K562 (cell line): ENCODE measurements at regions not wholly inside any gene's neighbourhood (a gene's known extent, or its start where the extent isn't known, plus 50 kb on each side); places are given as distances from the start of the nearest gene placed in this dataset.
A peak's percentile ranks its signal among the peaks of the same experiment; 100 is the strongest.

Source experiments
- ATAC-seq: fragments of 200-7000 bp; cut with Tn5 transposase; 3 replicates; pipeline ENCODE4 v1.9.1; 2020; ENCODE audit warnings: moderate library complexity
- BruUV-seq: library from RNA; stranded (reverse); fragments of 400-500 nt; replicated peaks from 2 replicates; lab custom pipeline; 2021; lab: Mats Ljungman, UMichigan
- CTCF ChIA-PET: fragments of 300-600 bp; formaldehyde crosslinking; extraction: SDS; loops from one replicate; lab custom pipeline; 2021; ENCODE audit warnings: low intra/inter-chr PET ratio; lab: Yijun Ruan, JAX
- POLR2A ChIA-PET: fragments of 300-600, 350-650 bp; sonication (Branson Sonifier 250); formaldehyde crosslinking; extraction: SDS; loops from one replicate; lab custom pipeline; 2021; ENCODE audit warnings: antibody characterized with exemption, inconsistent platforms; lab: Yijun Ruan, JAX
- DNase-seq, 4 experiments: peaks; one replicate each; pipeline versions ENCODE4 v3.0.0 to v3.0.0-alpha.2; 2011 to 2018; ENCODE audit warnings: low spot score in 3 of 4, mixed read lengths in 3 of 4; ENCODE audit errors: extremely low read depth in 1 of 4
- FAIRE-seq: peaks from 2 replicates; lab custom pipeline; 2011; peaks lifted over from hg19 to GRCh38; lab: Jason Lieb, UNC
- H2AFZ ChIP-seq: 2 replicates; pipeline ENCODE4 v1.6.0; 2011; ENCODE audit warnings: low read depth, low read length, control low read depth, inconsistent platforms
- H3K27ac ChIP-seq: fragments of 200-600 bp; 3 replicates; pipeline ENCODE4 v1.8.0; 2011; ENCODE audit warnings: low read depth, mild to moderate bottlenecking, control low read depth, inconsistent platforms, low read length, moderate library complexity, mixed read lengths; ENCODE audit errors: extremely low read depth
- H3K27me3 ChIP-seq, 2 experiments: fragments of 300-600 bp in 1 of 2; 2 replicates in 1 of 2; 3 replicates in 1 of 2; pipeline versions ENCODE4 v1.6.0 to v1.8.0; 2011; ENCODE audit warnings: inconsistent platforms in 2 of 2, low read length in 2 of 2, mild to moderate bottlenecking in 1 of 2, mixed read lengths in 1 of 2, moderate library complexity in 1 of 2; ENCODE audit not compliant: control insufficient read depth in 2 of 2, insufficient read depth in 2 of 2
- H3K36me3 ChIP-seq: fragments of 300-600 bp; 3 replicates; pipeline ENCODE4 v1.8.0; 2011; ENCODE audit warnings: mild to moderate bottlenecking, low read length, inconsistent platforms; ENCODE audit not compliant: control insufficient read depth, insufficient read depth
- H3K4me1 ChIP-seq, 2 experiments: fragments of 200-600 bp in 1 of 2; replicated peaks in 1 of 2; 2 replicates in 1 of 2; 3 replicates in 1 of 2; pipeline versions ENCODE4 v1.5.1 to v1.8.0; 2011; ENCODE audit warnings: inconsistent platforms in 2 of 2, low read length in 2 of 2, mild to moderate bottlenecking in 1 of 2, mixed read lengths in 1 of 2, moderate library complexity in 1 of 2; ENCODE audit not compliant: control insufficient read depth in 2 of 2, insufficient read depth in 2 of 2
- H3K4me2 ChIP-seq: 2 replicates; pipeline ENCODE4 v1.6.1; 2011; ENCODE audit warnings: low read length, control low read depth, inconsistent platforms, mixed read lengths; ENCODE audit not compliant: insufficient read depth
- H3K4me3 ChIP-seq: fragments of 200-600 bp; sonication (generic), shearing (Covaris generic); 2 replicates; pipeline ENCODE4 v1.5.1; 2016; ENCODE audit warnings: control low read depth, inconsistent platforms
- H3K79me2 ChIP-seq: fragments of 200-600 bp; 3 replicates; pipeline ENCODE4 v1.8.0; 2011; ENCODE audit warnings: low read length, inconsistent platforms; ENCODE audit not compliant: control insufficient read depth, insufficient read depth
- H3K9ac ChIP-seq, 2 experiments: 2 replicates each; pipeline versions ENCODE4 v1.6.0 to v1.6.1; 2011; ENCODE audit warnings: low read depth in 2 of 2, low read length in 2 of 2, control low read depth in 1 of 2, inconsistent platforms in 1 of 2, mild to moderate bottlenecking in 1 of 2, mixed read lengths in 1 of 2; ENCODE audit not compliant: insufficient read depth in 1 of 2
- H3K9me1 ChIP-seq: one replicate; pipeline ENCODE4 v1.6.0; 2011; ENCODE audit warnings: inconsistent platforms, mild to moderate bottlenecking, low read length, moderate library complexity; ENCODE audit not compliant: control insufficient read depth, insufficient read depth
- H3K9me3 ChIP-seq: replicated peaks from 2 replicates; pipeline ENCODE4 v1.5.1; 2011; ENCODE audit warnings: low read depth, low read length, inconsistent platforms; ENCODE audit not compliant: control insufficient read depth, insufficient read depth
- H4K20me1 ChIP-seq: replicated peaks from 2 replicates; pipeline ENCODE4 v1.6.1; 2011; ENCODE audit warnings: low read length, inconsistent platforms, mixed read lengths; ENCODE audit not compliant: control insufficient read depth, insufficient read depth
- CBX5 ChIP-seq: IDR thresholded peaks from 2 replicates; pipeline ENCODE4 v1.6.1; 2014; ENCODE audit warnings: low read depth, borderline replicate concordance
- DIDO1 ChIP-seq: fragments of 450-650 bp; IDR thresholded peaks from 2 replicates; pipeline ENCODE4 v1.6.1; 2016; ENCODE audit warnings: low read depth, missing biosample characterization, missing genetic modification characterization
- DPF2 ChIP-seq: fragments of 450-650 bp; IDR thresholded peaks from 2 replicates; pipeline ENCODE4 v1.6.1; 2016
- EHMT2 ChIP-seq: fragments of 450-650 bp; IDR thresholded peaks from 2 replicates; pipeline ENCODE4 v1.6.1; 2018; ENCODE audit warnings: antibody characterized with exemption
- MTA2 ChIP-seq: fragments of 450-650 bp; IDR thresholded peaks from 2 replicates; pipeline ENCODE4 v1.6.1; 2016; ENCODE audit warnings: low read depth
- POLR2H ChIP-seq: IDR thresholded peaks from 2 replicates; pipeline ENCODE4 v1.6.1; 2016; ENCODE audit warnings: missing genetic modification characterization, low read depth, mild to moderate bottlenecking, control low read depth, missing compliant biosample characterization, moderate library complexity
- RUNX1 ChIP-seq: sonication (generic); IDR thresholded peaks from 2 replicates; pipeline ENCODE4 v1.6.1; 2016; ENCODE audit warnings: antibody characterized with exemption, low read depth
- ZNF175 ChIP-seq: fragments of 200-800 bp; sonication (Bioruptor generic); IDR thresholded peaks from 2 replicates; pipeline ENCODE4 v1.6.1; 2016; ENCODE audit warnings: low read depth, mild to moderate bottlenecking, missing genetic modification characterization, missing compliant biosample characterization
- ZNF354B ChIP-seq: fragments of 250-450 bp; sonication (Bioruptor Pico); IDR thresholded peaks from 2 replicates; pipeline ENCODE4 v1.4.0; 2020
- ZNF445 ChIP-seq: fragments of 250-450 bp; sonication (Bioruptor Pico); IDR thresholded peaks from 2 replicates; pipeline ENCODE4 v1.4.0; 2020; ENCODE audit warnings: low read depth, mild to moderate bottlenecking, moderate library complexity
- WGBS: fragments of 100-300 bp; shearing (Covaris generic); methylation state at CpG from one replicate; pipeline ENCODE4 v1.1.6; 2016; ENCODE audit warnings: low coverage, mixed read lengths; ENCODE audit not compliant: insufficient coverage; ENCODE audit errors: missing lambda C conversion rate; 5-methylcytosine and 5-hydroxymethylcytosine counted together
- in situ Hi-C: fragments of 300-500 bp; cut with MboI; formaldehyde crosslinking; loops from 4 replicates; pipeline ENCODE4 v1.15.0; 2018; ENCODE audit warnings: inconsistent platforms, mixed read lengths
- intact Hi-C: fragments of 100-400 bp; cut with micrococcal nuclease; formaldehyde crosslinking; loops from 2 replicates; pipeline ENCODE4 v1.14.2; 2022
- TF ChIP-seq, protein P1 (sequence below): fragments of 250-450 bp; sonication (Bioruptor Pico); IDR thresholded peaks from 2 replicates; pipeline ENCODE4 v1.6.1; 2021; ENCODE audit warnings: mild to moderate bottlenecking
- TF ChIP-seq, protein P2 (sequence below): sonication (generic); IDR thresholded peaks from 2 replicates; pipeline ENCODE4 v1.6.1; 2016
- TF ChIP-seq, protein P3 (sequence below): fragments of 450-650 bp; IDR thresholded peaks from 2 replicates; pipeline ENCODE4 v1.6.1; 2016; ENCODE audit warnings: mild to moderate bottlenecking

DNA sequence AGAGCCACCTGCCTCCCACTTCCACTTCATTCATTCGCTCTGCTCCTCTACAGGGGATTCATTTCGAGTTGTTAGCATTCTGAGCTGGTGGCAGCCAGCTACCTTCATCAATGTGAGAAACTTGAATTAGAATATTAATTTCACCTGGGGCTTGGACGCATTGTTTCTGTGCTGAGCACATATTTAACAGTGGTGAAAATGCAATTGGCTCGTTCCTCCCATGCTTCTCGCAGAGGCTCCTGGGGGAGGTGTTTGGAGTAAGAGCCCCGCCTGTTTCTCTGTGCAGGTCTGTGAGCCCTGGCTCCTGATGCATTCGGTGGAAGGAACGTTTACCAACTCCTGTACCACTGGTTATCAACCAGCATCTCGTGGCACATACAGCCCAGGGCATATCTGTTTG is 141.5 kb downstream of the AACS start:
- Histone ChIP-seq H3K27ac (no peak overlapping the region), H3K4me1 (no peaks in the 10 kb centered on the region), H3K9ac (no peak overlapping the region), H3K36me3 (no peaks in the 10 kb centered on the region), H3K79me2 (no peaks in the 10 kb centered on the region), H3K4me3 (no peak overlapping the region), H3K4me2 (no peak overlapping the region), H2AFZ (no peak overlapping the region), H4K20me1 (no peaks in the 10 kb centered on the region), H3K9me1 (no peaks in the 10 kb centered on the region), H3K27me3 (peaks cover 2 to 30% of the 10 kb centered on the region in 2 experiments; a peak in 4 of 5 replicates), H3K9me3 (no peaks in the 10 kb centered on the region)
- BruUV-seq, result no TSS peak
- intact Hi-C loops (no loop called here), in situ Hi-C loops (no loop called here)
- ChIA-PET POLR2A (no interaction called here), CTCF (no interaction called here)
- ATAC-seq (peak; percentile 32; the same call in 1 of the 3 replicates), DNase-seq (no peak), FAIRE-seq (no peak)
- WGBS, result 0% methylated on average over 9 of the region's 9 CpGs
- TF ChIP-seq ZNF445 (CRISPR knock-in tag) (no peak), ZNF175 (no peak), CBX5 (no peak), DPF2 (no peak), ZNF354B (no peak), MTA2 (no peak), DIDO1 (tag) (no peak), EHMT2 (no peak), RUNX1 (no peak), POLR2H (tag) (no peak)
- TF ChIP-seq, protein P1, sequence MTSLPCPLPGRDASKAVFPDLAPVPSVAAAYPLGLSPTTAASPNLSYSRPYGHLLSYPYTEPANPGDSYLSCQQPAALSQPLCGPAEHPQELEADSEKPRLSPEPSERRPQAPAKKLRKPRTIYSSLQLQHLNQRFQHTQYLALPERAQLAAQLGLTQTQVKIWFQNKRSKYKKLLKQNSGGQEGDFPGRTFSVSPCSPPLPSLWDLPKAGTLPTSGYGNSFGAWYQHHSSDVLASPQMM (CRISPR knock-in tag), result no peak
- TF ChIP-seq, protein P2, sequence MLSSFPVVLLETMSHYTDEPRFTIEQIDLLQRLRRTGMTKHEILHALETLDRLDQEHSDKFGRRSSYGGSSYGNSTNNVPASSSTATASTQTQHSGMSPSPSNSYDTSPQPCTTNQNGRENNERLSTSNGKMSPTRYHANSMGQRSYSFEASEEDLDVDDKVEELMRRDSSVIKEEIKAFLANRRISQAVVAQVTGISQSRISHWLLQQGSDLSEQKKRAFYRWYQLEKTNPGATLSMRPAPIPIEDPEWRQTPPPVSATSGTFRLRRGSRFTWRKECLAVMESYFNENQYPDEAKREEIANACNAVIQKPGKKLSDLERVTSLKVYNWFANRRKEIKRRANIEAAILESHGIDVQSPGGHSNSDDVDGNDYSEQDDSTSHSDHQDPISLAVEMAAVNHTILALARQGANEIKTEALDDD, result no peak
- TF ChIP-seq, protein P3, sequence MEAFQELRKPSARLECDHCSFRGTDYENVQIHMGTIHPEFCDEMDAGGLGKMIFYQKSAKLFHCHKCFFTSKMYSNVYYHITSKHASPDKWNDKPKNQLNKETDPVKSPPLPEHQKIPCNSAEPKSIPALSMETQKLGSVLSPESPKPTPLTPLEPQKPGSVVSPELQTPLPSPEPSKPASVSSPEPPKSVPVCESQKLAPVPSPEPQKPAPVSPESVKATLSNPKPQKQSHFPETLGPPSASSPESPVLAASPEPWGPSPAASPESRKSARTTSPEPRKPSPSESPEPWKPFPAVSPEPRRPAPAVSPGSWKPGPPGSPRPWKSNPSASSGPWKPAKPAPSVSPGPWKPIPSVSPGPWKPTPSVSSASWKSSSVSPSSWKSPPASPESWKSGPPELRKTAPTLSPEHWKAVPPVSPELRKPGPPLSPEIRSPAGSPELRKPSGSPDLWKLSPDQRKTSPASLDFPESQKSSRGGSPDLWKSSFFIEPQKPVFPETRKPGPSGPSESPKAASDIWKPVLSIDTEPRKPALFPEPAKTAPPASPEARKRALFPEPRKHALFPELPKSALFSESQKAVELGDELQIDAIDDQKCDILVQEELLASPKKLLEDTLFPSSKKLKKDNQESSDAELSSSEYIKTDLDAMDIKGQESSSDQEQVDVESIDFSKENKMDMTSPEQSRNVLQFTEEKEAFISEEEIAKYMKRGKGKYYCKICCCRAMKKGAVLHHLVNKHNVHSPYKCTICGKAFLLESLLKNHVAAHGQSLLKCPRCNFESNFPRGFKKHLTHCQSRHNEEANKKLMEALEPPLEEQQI, result no peak
